HUES64 (cell line): ENCODE measurements at regions not wholly inside any gene's neighbourhood (a gene's known extent, or its start where the extent isn't known, plus 50 kb on each side); places are given as distances from the start of the nearest gene placed in this dataset.

Experiments used
- H3K27ac ChIP-seq: 2 replicates; pipeline ENCODE4 v1.7.0; 2013; ENCODE audit warnings: low read depth, low read length, inconsistent platforms
- H3K27me3 ChIP-seq: 2 replicates; pipeline ENCODE4 v1.6.1; 2013; ENCODE audit warnings: mild to moderate bottlenecking, low read length; ENCODE audit not compliant: insufficient read depth
- H3K36me3 ChIP-seq: 2 replicates; pipeline ENCODE4 v1.6.1; 2013; ENCODE audit warnings: mild to moderate bottlenecking, low read length; ENCODE audit not compliant: insufficient read depth
- H3K4me1 ChIP-seq: 2 replicates; pipeline ENCODE4 v1.6.1; 2013; ENCODE audit warnings: mild to moderate bottlenecking, low read length, moderate library complexity; ENCODE audit not compliant: insufficient read depth
- H3K4me3 ChIP-seq: 2 replicates; pipeline ENCODE4 v1.5.1; 2013; ENCODE audit warnings: mild to moderate bottlenecking, low read length, moderate library complexity
- H3K9ac ChIP-seq: 2 replicates; pipeline ENCODE4 v1.6.1; 2013; ENCODE audit warnings: mild to moderate bottlenecking, low read depth, low read length
- H3K9me3 ChIP-seq: 2 replicates; pipeline ENCODE4 v1.6.1; 2013; ENCODE audit warnings: low read depth, low read length; ENCODE audit not compliant: insufficient read depth
- WGBS: fragments of 150-250, 120-280 bp; methylation state at CpG from one replicate; pipeline ENCODE4 v1.1.7; 2013; ENCODE audit warnings: missing lambda C conversion rate; 5-methylcytosine and 5-hydroxymethylcytosine counted together

DNA sequence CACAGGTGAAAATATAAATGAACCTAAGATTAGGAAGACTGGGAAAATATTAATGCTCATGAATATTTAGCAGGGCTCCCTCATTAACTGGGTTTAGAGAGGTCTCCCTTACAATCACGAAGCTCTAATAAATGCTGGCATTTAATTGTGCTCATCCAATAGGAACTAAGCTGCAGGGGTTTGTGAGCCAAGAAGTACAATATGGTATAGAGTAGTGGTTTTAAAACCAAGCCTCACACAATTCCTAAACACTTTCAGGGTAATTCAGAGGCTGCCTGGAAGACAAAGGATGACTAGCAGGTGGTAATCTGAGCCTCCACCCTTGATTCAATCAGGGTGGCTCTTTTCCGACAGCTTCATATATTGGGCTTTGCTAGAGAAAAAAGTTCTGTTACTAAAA, 103.3 kb downstream of the GPAM start:
- Histone ChIP-seq H3K9ac (no peak overlapping the region), H3K9me3 (no peaks in the 10 kb centered on the region), H3K27me3 (no peaks in the 10 kb centered on the region), H3K4me1 (peaks cover 7% of the 10 kb centered on the region), H3K27ac (no peak overlapping the region), H3K4me3 (no peak overlapping the region), H3K36me3 (no peaks in the 10 kb centered on the region)
- WGBS: 67% methylated on average over 1 of the region's 2 CpGs

DNA sequence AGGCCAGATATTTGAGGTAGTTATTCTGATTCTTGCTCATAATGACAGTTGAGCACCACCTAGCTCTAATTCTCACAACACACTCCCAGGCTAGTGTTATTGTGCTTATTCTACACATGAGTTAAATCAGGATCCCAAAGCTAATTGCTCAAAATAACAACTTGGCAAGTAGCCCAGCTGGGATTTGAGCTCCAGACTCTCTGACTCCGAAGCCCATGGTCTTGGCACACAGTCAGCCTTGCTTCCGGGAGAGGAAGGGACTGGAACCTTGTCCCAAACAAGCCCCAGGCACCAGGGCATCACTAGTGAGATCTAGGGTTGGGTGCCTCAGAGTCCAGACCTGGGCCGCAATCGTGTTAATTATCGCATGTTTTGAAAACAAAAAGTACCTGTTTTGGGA, 101.4 kb downstream of the GPAM start:
- Histone ChIP-seq H3K4me3 (no peak overlapping the region), H3K27ac (no peak overlapping the region), H3K27me3 (no peaks in the 10 kb centered on the region), H3K9me3 (no peaks in the 10 kb centered on the region), H3K36me3 (no peaks in the 10 kb centered on the region), H3K9ac (no peak overlapping the region), H3K4me1 (peaks cover 7% of the 10 kb centered on the region)
- 96% methylated on average over 5 of the region's 5 CpGs for WGBS

DNA sequence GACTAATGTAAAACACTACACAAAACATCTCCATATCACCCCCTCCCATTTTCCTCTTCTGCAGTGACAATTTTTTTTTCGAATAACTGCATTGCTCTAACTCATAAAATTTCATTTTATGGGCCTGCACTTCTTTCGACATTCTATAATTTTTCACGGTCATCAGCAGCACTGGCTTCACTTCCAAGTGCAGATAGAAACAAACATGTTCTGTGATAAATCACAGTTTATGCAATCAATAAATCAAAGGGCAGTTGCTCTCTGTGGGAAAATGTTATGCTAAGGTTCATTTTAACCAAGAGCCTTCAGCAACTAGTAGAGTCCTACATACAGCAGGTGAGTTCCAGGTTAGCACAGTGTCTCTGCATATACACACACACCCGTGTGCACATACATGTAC, 100.1 kb downstream of the GPAM start:
- Histone ChIP-seq H3K27me3 (no peaks in the 10 kb centered on the region), H3K4me3 (no peak overlapping the region), H3K27ac (no peak overlapping the region), H3K4me1 (peaks cover 7% of the 10 kb centered on the region), H3K9me3 (no peaks in the 10 kb centered on the region), H3K9ac (no peak overlapping the region), H3K36me3 (no peaks in the 10 kb centered on the region)
- 97% methylated on average over 4 of the region's 4 CpGs for WGBS

DNA sequence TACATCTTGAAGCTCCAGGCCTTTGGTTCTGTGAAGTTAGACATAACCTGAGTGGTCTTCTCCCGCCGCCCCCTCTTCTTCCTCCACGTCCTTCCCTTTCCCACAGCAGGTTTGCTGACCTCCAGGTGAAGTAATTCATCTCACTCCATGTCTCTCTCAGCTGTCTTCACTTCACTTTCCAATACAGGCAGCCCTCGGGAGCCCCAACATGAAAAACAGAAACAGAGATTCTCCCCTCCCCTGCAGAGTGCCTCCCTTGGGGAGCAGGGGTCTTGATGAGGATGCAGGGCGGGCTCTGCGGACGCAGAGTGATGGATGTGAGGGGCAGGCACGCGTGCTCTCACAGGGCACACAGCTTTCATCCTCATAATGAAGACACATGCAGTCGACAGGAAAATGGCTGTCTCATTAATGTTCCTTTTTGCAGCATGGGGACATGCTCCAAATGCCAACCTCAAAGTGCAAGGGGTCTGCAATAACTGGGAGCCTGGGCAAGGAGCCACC, 95.6 kb downstream of the GPAM start:
- Histone ChIP-seq H3K27ac (no peak overlapping the region), H3K36me3 (no peaks in the 10 kb centered on the region), H3K4me3 (no peak overlapping the region), H3K9ac (no peak overlapping the region), H3K27me3 (no peaks in the 10 kb centered on the region), H3K9me3 (no peaks in the 10 kb centered on the region), H3K4me1 (no peaks in the 10 kb centered on the region)
- 88% methylated on average over 10 of the region's 10 CpGs for WGBS

DNA sequence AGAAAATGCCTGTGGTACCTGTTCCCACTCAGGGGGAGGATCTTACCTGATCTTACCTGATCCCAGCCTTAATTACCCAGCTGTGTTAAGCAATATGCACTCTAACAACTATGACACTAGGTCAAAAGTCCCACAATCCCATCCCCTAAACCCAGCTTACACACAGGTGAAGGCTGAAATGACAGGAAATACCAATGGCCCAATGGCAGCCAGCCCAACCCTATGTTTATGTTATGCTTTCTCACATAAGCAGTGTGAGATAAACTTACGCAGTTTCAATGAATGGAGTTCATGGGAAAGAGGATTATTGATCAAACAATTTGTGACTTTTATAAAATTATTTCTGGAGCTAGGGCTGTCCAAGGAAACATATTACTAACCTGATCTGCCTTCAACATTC, 91.9 kb downstream of the GPAM start:
- Histone ChIP-seq H3K27me3 (no peaks in the 10 kb centered on the region), H3K9ac (no peak overlapping the region), H3K27ac (no peak overlapping the region), H3K4me3 (no peak overlapping the region), H3K36me3 (no peaks in the 10 kb centered on the region), H3K9me3 (no peaks in the 10 kb centered on the region), H3K4me1 (no peaks in the 10 kb centered on the region)
- WGBS: 100% methylated on average over 1 of the region's 1 CpG

DNA sequence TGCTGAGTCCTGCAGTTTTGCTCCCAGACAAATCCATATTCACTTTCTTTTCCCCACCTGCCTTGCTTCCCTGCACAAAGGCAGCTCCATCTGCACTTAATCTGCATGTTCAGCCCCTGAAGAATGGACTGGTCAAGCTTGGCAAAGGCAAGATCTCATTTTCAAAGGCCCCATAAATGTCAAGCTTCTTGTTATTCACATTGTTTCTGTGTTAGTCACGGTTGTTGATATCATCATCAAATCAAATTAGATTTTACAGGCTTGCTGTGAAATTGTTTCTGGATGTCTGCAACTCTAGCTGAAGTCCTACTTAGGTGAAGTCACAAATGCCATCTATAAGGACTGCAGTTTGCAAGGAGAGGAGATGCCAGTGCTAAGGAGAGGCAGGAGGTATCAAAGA, 91.0 kb downstream of the GPAM start:
- H3K9me3 ChIP-seq: no peaks in the 10 kb centered on the region
- H3K4me1 ChIP-seq: no peaks in the 10 kb centered on the region
- no peak overlapping the region for H3K9ac ChIP-seq
- no peaks in the 10 kb centered on the region for H3K27me3 ChIP-seq
- H3K36me3 ChIP-seq: no peaks in the 10 kb centered on the region
- no peak overlapping the region for H3K27ac ChIP-seq
- 100% methylated on average over 1 of the region's 1 CpG for WGBS
- H3K4me3 ChIP-seq: no peak overlapping the region

DNA sequence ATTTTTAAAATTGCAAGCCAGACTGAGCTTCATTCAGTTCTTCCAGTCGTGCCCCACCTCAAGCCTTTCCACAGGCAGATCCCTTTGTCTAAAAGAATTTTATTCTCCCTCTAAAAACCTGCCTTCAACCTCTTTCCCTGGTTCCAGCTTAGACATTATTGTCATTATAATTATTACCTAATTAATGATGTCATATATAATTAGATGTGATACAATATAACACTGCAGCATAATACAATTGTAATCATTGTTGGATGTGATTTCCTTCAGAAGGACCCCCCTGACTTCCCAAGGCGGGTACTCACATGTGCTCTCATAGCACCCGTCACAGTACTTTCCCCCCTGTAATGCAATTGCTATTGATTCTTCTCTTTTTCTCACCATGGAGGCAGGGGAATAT, 88.6 kb downstream of the GPAM start:
- Histone ChIP-seq H3K4me1 (no peaks in the 10 kb centered on the region), H3K9me3 (no peaks in the 10 kb centered on the region), H3K27ac (no peak overlapping the region), H3K4me3 (no peak overlapping the region), H3K9ac (no peak overlapping the region), H3K27me3 (no peaks in the 10 kb centered on the region), H3K36me3 (no peaks in the 10 kb centered on the region)
- 88% methylated on average over 3 of the region's 3 CpGs for WGBS

DNA sequence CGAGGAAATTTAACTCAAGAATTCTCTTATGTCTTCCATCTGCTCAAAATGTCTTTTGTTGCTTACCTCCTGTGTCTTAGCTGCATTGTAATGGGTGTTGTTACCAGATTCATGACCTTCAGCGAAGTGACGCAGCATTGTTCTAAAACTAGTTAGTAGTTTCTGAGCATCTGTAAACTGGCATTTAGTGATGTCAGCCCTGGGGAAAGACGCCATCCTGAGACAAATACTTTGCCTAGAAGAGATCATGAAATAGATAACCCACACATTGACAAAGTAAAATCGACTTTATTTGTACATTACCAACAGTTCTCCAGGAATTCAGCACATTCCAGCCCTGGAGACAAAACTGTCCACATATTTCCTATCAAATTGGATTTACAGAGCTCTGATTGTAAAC, 87.8 kb downstream of the GPAM start:
- H3K27me3 ChIP-seq: no peaks in the 10 kb centered on the region
- H3K27ac ChIP-seq: no peak overlapping the region
- 90% methylated on average over 5 of the region's 5 CpGs for WGBS
- H3K36me3 ChIP-seq: no peaks in the 10 kb centered on the region
- H3K4me3 ChIP-seq: no peak overlapping the region
- no peaks in the 10 kb centered on the region for H3K9me3 ChIP-seq
- H3K4me1 ChIP-seq: no peaks in the 10 kb centered on the region
- no peak overlapping the region for H3K9ac ChIP-seq

DNA sequence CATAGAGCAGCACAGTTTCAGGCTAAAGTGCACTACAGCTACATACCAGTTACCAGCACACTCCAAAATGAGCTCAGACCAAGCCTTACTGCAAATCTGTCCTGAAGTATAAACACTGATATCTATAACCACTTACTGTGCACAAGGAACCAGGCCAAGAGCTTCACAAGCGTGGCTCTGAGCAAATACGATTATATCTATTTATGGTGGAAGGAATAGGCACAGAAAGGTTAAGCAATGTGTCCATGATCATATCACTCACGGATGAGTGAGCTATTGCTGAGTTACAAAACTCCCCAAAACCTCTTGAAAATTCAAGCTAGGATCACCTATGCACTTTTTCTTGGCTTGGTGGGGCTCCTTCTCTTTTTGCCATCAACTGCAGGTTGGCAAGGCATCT, 84.9 kb downstream of the GPAM start:
- Histone ChIP-seq H3K4me3 (no peak overlapping the region), H3K9ac (no peak overlapping the region), H3K36me3 (no peaks in the 10 kb centered on the region), H3K4me1 (no peaks in the 10 kb centered on the region), H3K27me3 (no peaks in the 10 kb centered on the region), H3K27ac (no peak overlapping the region), H3K9me3 (peaks cover 14% of the 10 kb centered on the region)
- 94% methylated on average over 3 of the region's 3 CpGs for WGBS
